ENCODE measurements at regions not wholly inside any gene's neighbourhood (a gene's known extent, or its start where the extent isn't known, plus 50 kb on each side); places are given as distances from the start of the nearest gene placed in this dataset.

DNA sequence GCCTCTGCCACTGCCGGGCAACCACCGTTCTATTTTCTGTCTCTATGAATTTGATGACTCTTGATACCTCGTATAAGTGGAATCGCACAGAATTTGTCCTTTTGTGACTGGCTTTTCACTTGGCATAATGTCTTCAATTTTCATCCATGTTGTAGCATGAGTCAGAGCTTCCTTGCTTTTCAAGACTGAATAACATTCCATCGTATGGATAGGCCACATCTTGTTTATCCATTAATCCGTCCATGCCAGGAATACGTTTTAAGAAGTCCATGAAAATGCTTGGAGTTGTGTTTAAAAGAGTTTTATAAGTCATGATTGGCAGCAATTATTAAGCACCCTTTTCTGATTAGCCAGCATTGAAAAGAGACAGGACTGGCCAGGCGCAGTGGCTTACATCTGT, 53.6 kb upstream of the CLDN10 start:
- no peak overlapping the region for H3K14ac ChIP-seq (ENCODE audit: insufficient read depth, low read length)
- H3K4me3 Mint-ChIP-seq: no peak overlapping the region
- no peak overlapping the region for H2BK12ac ChIP-seq (ENCODE audit: insufficient read length, low read depth, low read length)
- H3K79me2 ChIP-seq (ENCODE audit: insufficient read depth, low read length): no peaks in the 10 kb centered on the region
- no peaks in the 10 kb centered on the region for H3K23me2 ChIP-seq (ENCODE audit: insufficient read length, low read depth, low read length, poor library complexity, severe bottlenecking)
- no peak overlapping the region for H4K8ac ChIP-seq (replicated peaks; ENCODE audit: insufficient read length, low read depth, low read length)
- TF ChIP-seq, protein P1, sequence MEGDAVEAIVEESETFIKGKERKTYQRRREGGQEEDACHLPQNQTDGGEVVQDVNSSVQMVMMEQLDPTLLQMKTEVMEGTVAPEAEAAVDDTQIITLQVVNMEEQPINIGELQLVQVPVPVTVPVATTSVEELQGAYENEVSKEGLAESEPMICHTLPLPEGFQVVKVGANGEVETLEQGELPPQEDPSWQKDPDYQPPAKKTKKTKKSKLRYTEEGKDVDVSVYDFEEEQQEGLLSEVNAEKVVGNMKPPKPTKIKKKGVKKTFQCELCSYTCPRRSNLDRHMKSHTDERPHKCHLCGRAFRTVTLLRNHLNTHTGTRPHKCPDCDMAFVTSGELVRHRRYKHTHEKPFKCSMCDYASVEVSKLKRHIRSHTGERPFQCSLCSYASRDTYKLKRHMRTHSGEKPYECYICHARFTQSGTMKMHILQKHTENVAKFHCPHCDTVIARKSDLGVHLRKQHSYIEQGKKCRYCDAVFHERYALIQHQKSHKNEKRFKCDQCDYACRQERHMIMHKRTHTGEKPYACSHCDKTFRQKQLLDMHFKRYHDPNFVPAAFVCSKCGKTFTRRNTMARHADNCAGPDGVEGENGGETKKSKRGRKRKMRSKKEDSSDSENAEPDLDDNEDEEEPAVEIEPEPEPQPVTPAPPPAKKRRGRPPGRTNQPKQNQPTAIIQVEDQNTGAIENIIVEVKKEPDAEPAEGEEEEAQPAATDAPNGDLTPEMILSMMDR (conservative IDR thresholded peaks at IDR 0.05): no peak
- H2BK120ac ChIP-seq (ENCODE audit: low read depth, low read length, poor library complexity, severe bottlenecking): no peak overlapping the region
- no peaks in the 10 kb centered on the region for H3K4me1 ChIP-seq (ENCODE audit: insufficient read depth, low read length)
- H3K23ac ChIP-seq (ENCODE audit: insufficient read length, low read depth, low read length): no peak overlapping the region
- H3K4me2 ChIP-seq (ENCODE audit: insufficient read depth, insufficient read length, low read length): no peak overlapping the region
- peaks cover 6 to 14% of the 10 kb centered on the region in 2 experiments for H3K4me1 Mint-ChIP-seq
- H4K20me1 ChIP-seq (ENCODE audit: control insufficient read depth, insufficient read depth, insufficient read length): no peaks in the 10 kb centered on the region
- no peaks in the 10 kb centered on the region for H3K9me3 ChIP-seq (ENCODE audit: control insufficient read depth, low read depth, low read length)
- H3K36me3 Mint-ChIP-seq (ENCODE audit: insufficient read depth in 1 of 3, low read depth in 3 of 3): peaks cover 0 to 15% (median 3%) of the 10 kb centered on the region in 3 experiments; a peak in 3 of 7 replicates
- no peak overlapping the region for H3K9ac ChIP-seq (ENCODE audit: extremely low read depth, insufficient read length, low read length)
- no peak overlapping the region for H4K5ac ChIP-seq (ENCODE audit: insufficient read length, low read depth, low read length)
- H3K4ac ChIP-seq (ENCODE audit: low read depth, low read length): no peak overlapping the region
- no peak for DNase-seq
- peaks cover 3% of the 10 kb centered on the region; the same call in 1 of the 2 replicates for H3K27me3 Mint-ChIP-seq (ENCODE audit: low read depth)
- no peak overlapping the region for H4K91ac ChIP-seq (ENCODE audit: insufficient read length, low read depth, low read length)
- no peak overlapping the region for H3K18ac ChIP-seq (ENCODE audit: insufficient read length, low read depth, low read length)
- H3K79me1 ChIP-seq (ENCODE audit: insufficient read depth, low read depth, low read length, poor library complexity, severe bottlenecking): no peaks in the 10 kb centered on the region
- no peak overlapping the region for H2BK20ac ChIP-seq (ENCODE audit: low read depth, low read length, poor library complexity, severe bottlenecking)
- no peak overlapping the region for H3K27ac ChIP-seq (ENCODE audit: insufficient read length, low read depth, low read length)
- H3T11ph ChIP-seq (ENCODE audit: low read length): no peak overlapping the region
- no peak overlapping the region for H2BK5ac ChIP-seq (ENCODE audit: insufficient read length, low read length)
- H3K27ac Mint-ChIP-seq: no peak overlapping the region
- H3K27me3 ChIP-seq (ENCODE audit: insufficient read depth, low read length): no peaks in the 10 kb centered on the region
- H3K9me3 Mint-ChIP-seq: peaks cover 11 to 23% of the 10 kb centered on the region in 2 experiments
- no peak overlapping the region for H2AFZ ChIP-seq (ENCODE audit: low read length)
- no peak overlapping the region for H3K56ac ChIP-seq (ENCODE audit: insufficient read length, low read depth, low read length)
- no peak overlapping the region for H2BK15ac ChIP-seq (ENCODE audit: low read depth, low read length)
- H2AK5ac ChIP-seq (ENCODE audit: insufficient read length, low read length): no peak overlapping the region
- no CpG with 5 or more reads among the region's 8 CpGs for WGBS (ENCODE audit: extremely low coverage, insufficient read length, low lambda C conversion rate)

Data from H9 (cell line).